ENCODE measurements at regions not wholly inside any gene's neighbourhood (a gene's known extent, or its start where the extent isn't known, plus 50 kb on each side); places are given as distances from the start of the nearest gene placed in this dataset.
"Not testable (repeated sequence)": the region's sequence is repeated elsewhere in the genome, so short reads cannot be mapped to it uniquely, and the experiment has no call there.

DNA sequence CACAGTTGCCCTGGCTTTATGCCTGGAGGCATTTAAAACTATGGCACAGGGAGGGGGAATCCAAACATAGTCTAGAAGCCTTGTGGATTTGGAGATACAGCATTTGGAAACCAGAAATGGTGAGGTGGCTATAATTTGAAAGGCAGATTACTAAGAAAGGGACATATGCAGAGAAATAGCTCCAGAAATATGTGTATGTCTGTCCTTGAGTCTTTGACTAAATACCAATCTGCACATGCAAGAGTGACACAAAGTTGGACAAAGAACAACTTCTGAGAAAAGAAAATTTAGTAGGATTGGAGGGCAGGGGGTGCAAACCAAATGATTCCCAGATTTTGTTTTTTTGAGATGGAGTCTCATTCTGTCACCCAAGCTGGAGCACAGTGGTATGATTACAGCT, 229.6 kb downstream of the TMEM26 start:
- DNase-seq (ENCODE audit: extremely low read depth, low read depth) = no peak
- TF ChIP-seq, protein P1, sequence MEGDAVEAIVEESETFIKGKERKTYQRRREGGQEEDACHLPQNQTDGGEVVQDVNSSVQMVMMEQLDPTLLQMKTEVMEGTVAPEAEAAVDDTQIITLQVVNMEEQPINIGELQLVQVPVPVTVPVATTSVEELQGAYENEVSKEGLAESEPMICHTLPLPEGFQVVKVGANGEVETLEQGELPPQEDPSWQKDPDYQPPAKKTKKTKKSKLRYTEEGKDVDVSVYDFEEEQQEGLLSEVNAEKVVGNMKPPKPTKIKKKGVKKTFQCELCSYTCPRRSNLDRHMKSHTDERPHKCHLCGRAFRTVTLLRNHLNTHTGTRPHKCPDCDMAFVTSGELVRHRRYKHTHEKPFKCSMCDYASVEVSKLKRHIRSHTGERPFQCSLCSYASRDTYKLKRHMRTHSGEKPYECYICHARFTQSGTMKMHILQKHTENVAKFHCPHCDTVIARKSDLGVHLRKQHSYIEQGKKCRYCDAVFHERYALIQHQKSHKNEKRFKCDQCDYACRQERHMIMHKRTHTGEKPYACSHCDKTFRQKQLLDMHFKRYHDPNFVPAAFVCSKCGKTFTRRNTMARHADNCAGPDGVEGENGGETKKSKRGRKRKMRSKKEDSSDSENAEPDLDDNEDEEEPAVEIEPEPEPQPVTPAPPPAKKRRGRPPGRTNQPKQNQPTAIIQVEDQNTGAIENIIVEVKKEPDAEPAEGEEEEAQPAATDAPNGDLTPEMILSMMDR (IDR thresholded peaks at IDR 0.05; ENCODE audit: low read depth, low read length) = no peak

DNA sequence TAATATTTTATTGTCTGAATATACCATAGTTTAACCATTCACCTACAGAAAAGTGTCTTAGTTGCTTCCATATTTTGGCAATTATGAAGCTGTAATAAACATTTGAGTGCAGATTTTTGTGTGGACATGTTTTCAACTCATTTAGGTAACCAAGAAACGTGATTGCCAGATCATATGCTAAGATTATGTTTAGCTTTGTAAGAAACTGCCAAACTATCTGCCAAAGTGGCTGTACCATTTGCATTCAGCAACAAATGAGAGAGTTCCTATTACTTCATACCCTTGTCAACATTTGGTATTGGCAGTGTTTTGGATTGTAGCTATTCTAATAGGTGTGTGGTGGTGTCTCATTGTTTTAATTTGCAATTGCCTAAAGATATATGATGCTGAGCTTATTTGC, 233.5 kb downstream of the TMEM26 start:
- TF ChIP-seq, protein P1 (IDR thresholded peaks at IDR 0.05; ENCODE audit: low read depth, low read length) = no peak
- no peak for DNase-seq (ENCODE audit: extremely low read depth, low read depth)

DNA sequence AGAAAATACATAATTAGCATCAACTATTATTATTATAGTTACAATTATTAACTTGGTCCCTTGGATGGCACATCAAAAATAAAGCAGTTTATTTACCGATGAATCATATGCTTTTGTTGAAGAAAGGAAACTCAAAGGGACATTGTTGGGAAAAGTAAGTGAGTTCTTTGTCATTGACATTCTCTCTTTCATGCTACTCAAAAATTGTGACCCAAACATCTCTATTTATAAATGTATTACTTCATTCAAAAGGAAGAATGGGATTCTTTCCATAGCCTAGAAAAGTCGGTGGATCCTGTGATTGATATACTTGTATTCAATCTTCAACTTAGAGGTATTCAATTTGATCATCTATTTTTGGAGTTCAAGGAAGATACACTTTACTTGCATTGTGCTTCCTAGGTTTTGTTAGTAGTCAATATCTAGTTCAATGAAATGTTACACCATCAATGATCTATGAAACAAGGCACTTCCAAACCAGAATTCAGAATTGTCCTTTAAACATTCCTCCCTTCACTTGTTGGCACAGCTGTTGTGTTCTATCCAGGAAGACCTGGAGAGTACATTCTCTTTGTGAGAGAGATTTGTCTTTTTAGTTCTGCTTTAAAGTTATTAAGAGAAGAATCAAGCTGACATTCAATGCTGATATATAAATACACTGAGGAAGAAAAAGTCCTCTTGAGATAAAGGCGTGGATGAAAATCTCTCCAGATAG, 235.2 kb downstream of the TMEM26 start:
- TF ChIP-seq, protein P1 (IDR thresholded peaks at IDR 0.05; ENCODE audit: low read depth, low read length) = no peak
- DNase-seq (ENCODE audit: extremely low read depth, low read depth) = no peak

DNA sequence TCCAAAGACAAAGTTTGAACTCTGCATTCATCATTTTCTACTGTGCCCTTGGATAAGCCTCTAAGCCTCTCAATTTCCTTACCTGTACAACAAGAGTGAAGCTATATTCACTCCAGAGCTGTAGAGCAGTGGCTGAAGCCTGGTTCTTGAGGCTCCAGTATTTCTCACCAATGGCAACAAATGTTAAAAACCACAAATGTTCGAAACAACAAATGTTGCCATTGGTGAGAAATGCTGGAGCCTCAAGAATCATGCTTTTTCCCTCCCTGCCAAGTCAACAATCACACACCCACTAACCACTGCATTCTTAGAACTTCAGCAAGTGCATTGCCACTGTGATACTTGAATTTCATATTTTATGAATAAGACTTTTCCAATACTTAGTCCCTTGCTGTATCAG, 237.9 kb downstream of the TMEM26 start:
- no peak for DNase-seq (ENCODE audit: extremely low read depth, low read depth)

DNA sequence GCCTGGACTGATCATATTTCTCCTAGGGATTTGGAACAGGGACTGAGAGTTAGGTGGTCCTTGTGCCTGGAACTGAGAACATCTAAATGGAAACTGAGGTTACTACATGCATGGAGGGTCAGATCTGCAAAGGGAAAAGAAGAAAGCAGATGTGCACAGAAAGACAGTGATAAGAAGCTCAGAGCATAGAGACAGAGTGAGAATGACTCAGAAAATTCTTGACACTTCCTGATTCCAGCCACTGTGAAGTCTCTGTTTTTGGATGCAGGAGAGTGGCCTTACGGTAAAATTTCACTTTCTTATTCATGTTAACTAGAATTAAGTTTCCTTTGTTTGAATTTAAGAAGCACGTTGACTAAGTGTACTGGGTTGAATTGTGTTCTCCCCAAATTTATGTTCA, 241.7 kb downstream of the TMEM26 start:
- DNase-seq (ENCODE audit: extremely low read depth, low read depth) = no peak
- TF ChIP-seq, protein P1 (IDR thresholded peaks at IDR 0.05; ENCODE audit: low read depth, low read length) = no peak

More for the DNA sequence above, 237.9 kb downstream of the TMEM26 start:
- TF ChIP-seq, protein P1 (IDR thresholded peaks at IDR 0.05; ENCODE audit: low read depth, low read length) = no peak

DNA sequence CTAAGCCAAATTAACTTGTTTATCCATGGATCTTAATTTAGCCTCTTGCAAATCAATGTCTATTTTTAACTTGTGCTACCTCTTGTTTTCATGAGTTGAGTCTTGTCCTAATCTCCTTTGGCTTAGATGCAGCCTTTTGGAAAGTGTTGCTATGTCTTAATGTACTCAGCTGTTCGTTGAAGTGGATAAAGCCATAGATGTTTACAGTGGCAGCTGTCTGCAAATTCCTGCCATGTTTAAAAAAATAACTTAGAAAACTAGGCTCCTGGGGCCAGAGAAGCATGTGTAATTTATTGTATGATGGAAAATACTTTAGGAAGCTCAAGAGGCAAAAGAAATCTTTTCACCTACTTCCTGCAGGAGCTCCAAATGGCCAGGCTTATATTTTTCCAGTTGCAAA, 253.1 kb upstream of the RHOBTB1 start:
- no peak for DNase-seq (ENCODE audit: extremely low read depth, low read depth)
- TF ChIP-seq, protein P1 (IDR thresholded peaks at IDR 0.05; ENCODE audit: low read depth, low read length) = no peak

DNA sequence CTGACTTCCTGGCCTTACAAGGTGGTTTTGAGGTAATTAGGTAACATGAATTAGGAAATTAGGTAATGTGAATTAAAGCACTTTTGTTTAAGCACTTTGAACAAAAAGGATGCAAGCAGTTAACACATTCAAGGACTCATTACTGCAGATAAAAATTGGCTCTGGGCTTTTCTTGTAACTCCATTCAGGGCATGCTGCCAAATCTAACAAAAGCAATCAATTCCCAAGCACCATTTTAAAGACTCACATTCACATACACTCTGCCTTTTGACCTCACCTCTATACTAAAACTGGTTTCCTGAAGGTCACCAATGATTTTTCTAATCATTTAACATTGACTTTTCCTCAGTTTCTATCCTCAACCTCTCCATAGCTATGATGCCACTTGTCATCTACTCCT, 251.2 kb upstream of the RHOBTB1 start:
- no peak for DNase-seq (ENCODE audit: extremely low read depth, low read depth)
- TF ChIP-seq, protein P1 (IDR thresholded peaks at IDR 0.05; ENCODE audit: low read depth, low read length) = no peak

DNA sequence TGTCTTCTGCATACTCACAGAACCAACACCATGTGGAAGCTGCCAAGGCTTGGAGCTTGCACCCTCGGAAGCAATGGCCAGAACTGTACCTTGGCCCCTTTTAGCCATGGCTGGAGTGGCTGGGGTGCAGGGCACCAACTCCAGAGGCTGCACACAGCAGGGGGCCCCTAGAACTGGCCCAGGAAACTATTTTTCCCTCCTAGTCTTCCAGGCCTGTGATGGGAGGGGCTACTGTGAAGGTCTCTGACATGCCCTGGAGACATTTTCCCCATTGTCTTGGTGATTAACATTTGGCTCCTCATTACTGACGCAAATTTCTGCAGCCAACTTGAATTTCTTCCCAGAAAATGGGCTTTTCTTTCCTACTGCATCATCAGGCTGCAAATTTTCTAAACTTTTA, 248.6 kb upstream of the RHOBTB1 start:
- DNase-seq (ENCODE audit: extremely low read depth, low read depth) = not testable (repeated sequence)
